ENCODE measurements at regions not wholly inside any gene's neighbourhood (a gene's known extent, or its start where the extent isn't known, plus 50 kb on each side); places are given as distances from the start of the nearest gene placed in this dataset.
"Not testable (repeated sequence)": the region's sequence is repeated elsewhere in the genome, so short reads cannot be mapped to it uniquely, and the experiment has no call there.

DNA sequence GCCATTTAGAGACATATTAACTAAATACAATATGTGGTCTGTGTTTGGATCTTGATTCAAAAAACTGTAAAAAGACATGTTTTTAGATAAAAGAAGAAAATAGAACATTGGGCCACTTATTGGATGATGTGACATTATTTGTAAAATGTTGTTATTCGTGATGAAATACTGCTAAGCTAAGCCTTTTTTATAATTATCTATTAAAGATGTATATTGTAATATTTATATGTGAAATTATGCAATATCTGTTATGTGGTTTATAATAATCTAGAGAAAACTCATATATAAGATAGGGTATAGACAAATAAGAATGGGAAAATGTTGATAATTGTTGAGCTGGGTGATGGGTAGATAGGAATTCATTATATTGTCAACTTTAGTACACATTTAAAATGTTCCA lies 82.0 kb upstream of the RGS1 start:
- H3K4me1 ChIP-seq (ENCODE audit: control insufficient read depth, insufficient read depth, low read depth, low read length): peaks cover 3% of the 10 kb centered on the region
- no peak overlapping the region for H3K14ac ChIP-seq (ENCODE audit: low read length in 2 of 2)
- H3K27me3 ChIP-seq (ENCODE audit: control insufficient read depth in 1 of 2, insufficient read depth in 1 of 2, low read length in 2 of 2): no peaks in the 10 kb centered on the region
- H2BK12ac ChIP-seq (ENCODE audit: low read length in 2 of 2): no peak overlapping the region
- no peak overlapping the region for H4K91ac ChIP-seq (ENCODE audit: low read length)
- no peak overlapping the region for H3K18ac ChIP-seq (ENCODE audit: low read depth in 1 of 2, low read length in 2 of 2)
- H3K9ac ChIP-seq (ENCODE audit: low read length): no peak overlapping the region
- no peak overlapping the region for H4K8ac ChIP-seq (ENCODE audit: low read length)
- no peak overlapping the region for H2BK120ac ChIP-seq (ENCODE audit: low read depth, low read length)
- H3K36me3 ChIP-seq (ENCODE audit: control insufficient read depth in 1 of 2, insufficient read depth in 2 of 2, low read depth in 1 of 2, low read length in 2 of 2): no peaks in the 10 kb centered on the region
- no CpG with 5 or more reads among the region's 1 CpG for WGBS
- no peak overlapping the region for H3K4me3 ChIP-seq (ENCODE audit: insufficient read depth in 1 of 2, low read depth in 1 of 2, low read length in 2 of 2)
- no peak overlapping the region for H3K23ac ChIP-seq (ENCODE audit: low read length in 2 of 2)
- no peak for DNase-seq
- H3K27ac ChIP-seq (ENCODE audit: low read length, poor library complexity, severe bottlenecking): no peak overlapping the region
- no peak overlapping the region for H2AFZ ChIP-seq (ENCODE audit: low read depth, low read length)
- H3K79me1 ChIP-seq (replicated peaks; ENCODE audit: low read length, poor library complexity, severe bottlenecking): no peaks in the 10 kb centered on the region
- H2BK5ac ChIP-seq (ENCODE audit: low read depth, low read length, poor library complexity, severe bottlenecking): no peak overlapping the region
- H3K4ac ChIP-seq (ENCODE audit: low read depth in 1 of 2, low read length in 2 of 2): no peak overlapping the region
- no peak overlapping the region for H2BK15ac ChIP-seq (ENCODE audit: low read depth, poor library complexity, severe bottlenecking)
- H2AK5ac ChIP-seq (ENCODE audit: low read length, severe bottlenecking): no peak overlapping the region
- no peak overlapping the region for H3K4me2 ChIP-seq (ENCODE audit: low read length, poor library complexity, severe bottlenecking)
- H3K9me3 ChIP-seq (ENCODE audit: control insufficient read depth, low read length): no peaks in the 10 kb centered on the region

DNA sequence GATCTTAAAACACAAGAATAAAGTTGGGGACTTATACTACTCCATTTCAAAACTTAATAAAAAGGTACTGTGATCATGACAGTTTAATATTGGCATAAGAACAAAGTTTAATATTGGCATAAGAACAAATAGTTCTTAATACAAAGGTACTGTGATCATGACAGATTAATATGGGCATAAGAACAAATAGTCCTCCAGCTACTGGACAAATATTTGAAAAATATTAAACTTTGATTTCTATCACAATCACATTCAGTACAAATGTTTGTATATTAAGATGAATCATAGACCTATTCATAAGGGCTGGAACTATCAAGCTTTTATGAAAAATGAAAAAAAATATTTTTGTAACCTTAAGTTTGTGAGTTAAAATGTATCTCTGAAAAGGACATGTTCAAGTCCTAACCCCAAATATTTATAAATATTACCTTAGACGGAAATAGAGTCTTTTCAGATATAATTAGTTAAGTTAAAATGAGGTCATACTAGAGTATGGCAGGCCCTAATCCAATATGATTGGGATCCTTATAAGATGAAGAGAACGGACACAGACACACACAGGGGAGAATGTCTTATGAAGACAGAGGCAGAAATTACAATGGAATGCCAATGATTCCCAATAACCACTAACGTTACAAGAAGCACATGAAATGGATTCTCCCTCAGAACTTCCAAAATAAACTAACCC lies 79.1 kb upstream of the RGS1 start:
- H2BK15ac ChIP-seq (ENCODE audit: low read depth, poor library complexity, severe bottlenecking): no peak overlapping the region
- WGBS: 92% methylated on average over 2 of the region's 3 CpGs
- no peak overlapping the region for H2BK12ac ChIP-seq (ENCODE audit: low read length in 2 of 2)
- H3K79me1 ChIP-seq (replicated peaks; ENCODE audit: low read length, poor library complexity, severe bottlenecking): no peaks in the 10 kb centered on the region
- DNase-seq: no peak
- H3K9ac ChIP-seq (ENCODE audit: low read length): no peak overlapping the region
- H3K4me3 ChIP-seq (ENCODE audit: insufficient read depth in 1 of 2, low read depth in 1 of 2, low read length in 2 of 2): no peak overlapping the region
- no peak overlapping the region for H2AFZ ChIP-seq (ENCODE audit: low read depth, low read length)
- H3K4me2 ChIP-seq (ENCODE audit: low read length, poor library complexity, severe bottlenecking): no peak overlapping the region
- H3K36me3 ChIP-seq (ENCODE audit: control insufficient read depth in 1 of 2, insufficient read depth in 2 of 2, low read depth in 1 of 2, low read length in 2 of 2): no peaks in the 10 kb centered on the region
- no peak overlapping the region for H3K23ac ChIP-seq (ENCODE audit: low read length in 2 of 2)
- no peak overlapping the region for H2BK5ac ChIP-seq (ENCODE audit: low read depth, low read length, poor library complexity, severe bottlenecking)
- no peak overlapping the region for H2AK5ac ChIP-seq (ENCODE audit: low read length, severe bottlenecking)
- no peak overlapping the region for H3K27ac ChIP-seq (ENCODE audit: low read length, poor library complexity, severe bottlenecking)
- H3K9me3 ChIP-seq (ENCODE audit: control insufficient read depth, low read length): no peaks in the 10 kb centered on the region
- H3K4me1 ChIP-seq (ENCODE audit: control insufficient read depth, insufficient read depth, low read depth, low read length): peaks cover 3% of the 10 kb centered on the region
- no peak overlapping the region for H3K4ac ChIP-seq (ENCODE audit: low read depth in 1 of 2, low read length in 2 of 2)
- no peak overlapping the region for H4K91ac ChIP-seq (ENCODE audit: low read length)
- no peak overlapping the region for H3K14ac ChIP-seq (ENCODE audit: low read length in 2 of 2)
- H2BK120ac ChIP-seq (ENCODE audit: low read depth, low read length): no peak overlapping the region
- no peak overlapping the region for H4K8ac ChIP-seq (ENCODE audit: low read length)
- no peaks in the 10 kb centered on the region for H3K27me3 ChIP-seq (ENCODE audit: control insufficient read depth in 1 of 2, insufficient read depth in 1 of 2, low read length in 2 of 2)
- no peak overlapping the region for H3K18ac ChIP-seq (ENCODE audit: low read depth in 1 of 2, low read length in 2 of 2)

DNA sequence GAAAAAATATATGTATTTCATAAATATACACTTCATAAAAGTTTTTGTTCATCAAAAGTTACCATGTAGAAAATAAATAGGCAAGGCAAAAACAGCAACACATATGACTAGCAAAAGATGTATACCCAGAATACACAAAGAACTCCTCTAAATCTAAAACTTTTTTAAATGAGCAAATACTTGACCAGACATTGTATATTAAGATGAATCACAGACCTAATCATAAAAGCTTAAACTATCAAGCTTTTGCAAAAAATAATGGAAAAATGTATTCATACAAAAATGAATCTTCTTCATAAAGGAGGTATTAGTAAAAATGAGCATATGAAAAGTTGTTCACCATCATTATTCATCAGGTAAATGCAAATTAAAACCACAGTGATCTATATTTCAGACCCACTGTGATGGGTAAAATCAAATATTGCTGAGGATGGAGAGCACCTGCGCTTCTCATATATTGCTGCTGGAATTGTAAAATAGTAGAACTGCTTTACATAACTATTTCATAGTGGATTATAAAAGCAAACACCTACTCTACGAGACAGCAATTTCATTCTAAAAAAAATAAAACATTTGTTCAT lies 78.3 kb upstream of the RGS1 start:
- H3K18ac ChIP-seq (ENCODE audit: low read depth in 1 of 2, low read length in 2 of 2): no peak overlapping the region
- 100% methylated on average over 1 of the region's 2 CpGs for whole genome bisulfite sequencing
- H3K4me3 ChIP-seq (ENCODE audit: insufficient read depth in 1 of 2, low read depth in 1 of 2, low read length in 2 of 2): no peak overlapping the region
- no peak overlapping the region for H2BK120ac ChIP-seq (ENCODE audit: low read depth, low read length)
- no peak overlapping the region for H2AK5ac ChIP-seq (ENCODE audit: low read length, severe bottlenecking)
- H4K8ac ChIP-seq (ENCODE audit: low read length): no peak overlapping the region
- H2BK15ac ChIP-seq (ENCODE audit: low read depth, poor library complexity, severe bottlenecking): no peak overlapping the region
- no peaks in the 10 kb centered on the region for H3K27me3 ChIP-seq (ENCODE audit: control insufficient read depth in 1 of 2, insufficient read depth in 1 of 2, low read length in 2 of 2)
- H4K91ac ChIP-seq (ENCODE audit: low read length): no peak overlapping the region
- H3K23ac ChIP-seq (ENCODE audit: low read length in 2 of 2): no peak overlapping the region
- H3K36me3 ChIP-seq (ENCODE audit: control insufficient read depth in 1 of 2, insufficient read depth in 2 of 2, low read depth in 1 of 2, low read length in 2 of 2): no peaks in the 10 kb centered on the region
- H3K4me2 ChIP-seq (ENCODE audit: low read length, poor library complexity, severe bottlenecking): no peak overlapping the region
- no peak overlapping the region for H3K27ac ChIP-seq (ENCODE audit: low read length, poor library complexity, severe bottlenecking)
- H3K9me3 ChIP-seq (ENCODE audit: control insufficient read depth, low read length): no peaks in the 10 kb centered on the region
- H3K79me1 ChIP-seq (replicated peaks; ENCODE audit: low read length, poor library complexity, severe bottlenecking): no peaks in the 10 kb centered on the region
- no peak for DNase-seq
- H3K4ac ChIP-seq (ENCODE audit: low read depth in 1 of 2, low read length in 2 of 2): no peak overlapping the region
- no peak overlapping the region for H3K9ac ChIP-seq (ENCODE audit: low read length)
- H2AFZ ChIP-seq (ENCODE audit: low read depth, low read length): no peak overlapping the region
- no peak overlapping the region for H3K14ac ChIP-seq (ENCODE audit: low read length in 2 of 2)
- peaks cover 1% of the 10 kb centered on the region for H3K4me1 ChIP-seq (ENCODE audit: control insufficient read depth, insufficient read depth, low read depth, low read length)
- no peak overlapping the region for H2BK12ac ChIP-seq (ENCODE audit: low read length in 2 of 2)
- no peak overlapping the region for H2BK5ac ChIP-seq (ENCODE audit: low read depth, low read length, poor library complexity, severe bottlenecking)

DNA sequence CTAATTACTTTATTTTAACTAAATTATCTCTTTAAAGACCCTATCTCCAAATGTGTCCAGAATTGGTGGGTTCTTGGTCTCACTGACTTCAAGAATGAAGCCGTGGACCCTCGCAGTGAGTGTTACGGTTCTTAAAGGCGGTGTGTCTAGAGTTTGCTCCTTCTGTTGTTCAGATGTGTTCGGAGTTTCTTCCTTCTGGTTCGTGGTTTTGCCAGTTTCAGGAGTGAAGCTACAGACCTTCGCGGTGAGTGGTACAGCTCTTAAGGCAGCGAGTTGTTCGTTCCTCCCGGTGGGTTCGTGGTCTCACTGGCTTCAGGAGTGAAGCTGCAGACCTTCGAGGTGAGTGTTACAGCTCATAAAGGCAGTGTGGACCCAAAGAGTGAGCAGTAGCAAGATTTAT lies 77.5 kb upstream of the RGS1 start:
- H2BK15ac ChIP-seq (ENCODE audit: low read depth, poor library complexity, severe bottlenecking); H3K4me3 ChIP-seq (ENCODE audit: insufficient read depth in 1 of 2, low read depth in 1 of 2, low read length in 2 of 2); H3K4me2 ChIP-seq (ENCODE audit: low read length, poor library complexity, severe bottlenecking); H3K27ac ChIP-seq (ENCODE audit: low read length, poor library complexity, severe bottlenecking); H3K14ac ChIP-seq (ENCODE audit: low read length in 2 of 2); H3K36me3 ChIP-seq (ENCODE audit: control insufficient read depth in 1 of 2, insufficient read depth in 2 of 2, low read depth in 1 of 2, low read length in 2 of 2); H4K91ac ChIP-seq (ENCODE audit: low read length); DNase-seq; H2BK5ac ChIP-seq (ENCODE audit: low read depth, low read length, poor library complexity, severe bottlenecking); H2BK12ac ChIP-seq (ENCODE audit: low read length in 2 of 2); H3K18ac ChIP-seq (ENCODE audit: low read depth in 1 of 2, low read length in 2 of 2); H3K23ac ChIP-seq (ENCODE audit: low read length in 2 of 2); H3K27me3 ChIP-seq (ENCODE audit: control insufficient read depth in 1 of 2, insufficient read depth in 1 of 2, low read length in 2 of 2); H4K8ac ChIP-seq (ENCODE audit: low read length); H3K79me1 ChIP-seq (replicated peaks; ENCODE audit: low read length, poor library complexity, severe bottlenecking); H3K4ac ChIP-seq (ENCODE audit: low read depth in 1 of 2, low read length in 2 of 2); H2AK5ac ChIP-seq (ENCODE audit: low read length, severe bottlenecking); H3K9me3 ChIP-seq (ENCODE audit: control insufficient read depth, low read length); H2BK120ac ChIP-seq (ENCODE audit: low read depth, low read length); H2AFZ ChIP-seq (ENCODE audit: low read depth, low read length); H3K9ac ChIP-seq (ENCODE audit: low read length); H3K4me1 ChIP-seq (ENCODE audit: control insufficient read depth, insufficient read depth, low read depth, low read length): not testable (repeated sequence)
- 98% methylated on average over 13 of the region's 13 CpGs for WGBS
